ENCODE measurements at regions not wholly inside any gene's neighbourhood (a gene's known extent, or its start where the extent isn't known, plus 50 kb on each side); places are given as distances from the start of the nearest gene placed in this dataset.

DNA sequence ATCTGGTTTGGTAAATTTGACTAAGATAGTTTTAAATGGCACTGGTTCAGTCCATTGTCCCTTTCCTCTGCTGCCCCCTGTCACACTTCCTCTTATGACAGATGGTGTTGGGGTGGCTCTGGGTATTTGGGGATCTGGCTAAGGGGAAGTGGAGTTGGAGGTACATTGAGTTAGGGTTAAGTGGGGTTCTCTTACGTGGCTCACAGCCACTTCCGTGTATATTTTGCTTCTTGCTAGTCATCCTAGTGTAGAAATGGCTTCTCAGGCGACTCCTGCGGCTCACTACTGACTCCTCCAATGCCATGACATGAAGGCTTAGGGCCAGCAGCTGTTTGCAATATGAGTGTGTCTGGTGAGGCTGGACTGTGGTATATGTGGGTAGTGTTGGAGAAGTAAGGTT is 187.0 kb downstream of the HAUS1 start:
- Histone ChIP-seq H3K27ac (no peak overlapping the region), H3K9me3 (no peaks in the 10 kb centered on the region), H3K4me3 (no peak overlapping the region), H3K36me3 (no peaks in the 10 kb centered on the region), H3K27me3 (no peaks in the 10 kb centered on the region), H3K4me1 (no peaks in the 10 kb centered on the region)
- DNase-seq, result peak in 2 of 3 donors; percentile 19 to 47
- TF ChIP-seq, protein P1, sequence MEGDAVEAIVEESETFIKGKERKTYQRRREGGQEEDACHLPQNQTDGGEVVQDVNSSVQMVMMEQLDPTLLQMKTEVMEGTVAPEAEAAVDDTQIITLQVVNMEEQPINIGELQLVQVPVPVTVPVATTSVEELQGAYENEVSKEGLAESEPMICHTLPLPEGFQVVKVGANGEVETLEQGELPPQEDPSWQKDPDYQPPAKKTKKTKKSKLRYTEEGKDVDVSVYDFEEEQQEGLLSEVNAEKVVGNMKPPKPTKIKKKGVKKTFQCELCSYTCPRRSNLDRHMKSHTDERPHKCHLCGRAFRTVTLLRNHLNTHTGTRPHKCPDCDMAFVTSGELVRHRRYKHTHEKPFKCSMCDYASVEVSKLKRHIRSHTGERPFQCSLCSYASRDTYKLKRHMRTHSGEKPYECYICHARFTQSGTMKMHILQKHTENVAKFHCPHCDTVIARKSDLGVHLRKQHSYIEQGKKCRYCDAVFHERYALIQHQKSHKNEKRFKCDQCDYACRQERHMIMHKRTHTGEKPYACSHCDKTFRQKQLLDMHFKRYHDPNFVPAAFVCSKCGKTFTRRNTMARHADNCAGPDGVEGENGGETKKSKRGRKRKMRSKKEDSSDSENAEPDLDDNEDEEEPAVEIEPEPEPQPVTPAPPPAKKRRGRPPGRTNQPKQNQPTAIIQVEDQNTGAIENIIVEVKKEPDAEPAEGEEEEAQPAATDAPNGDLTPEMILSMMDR (IDR thresholded peaks at IDR 0.05), result peak in 1 of 6 experiments; percentile 3
- no peak for TF ChIP-seq POLR2A (IDR thresholded peaks at IDR 0.05)

DNA sequence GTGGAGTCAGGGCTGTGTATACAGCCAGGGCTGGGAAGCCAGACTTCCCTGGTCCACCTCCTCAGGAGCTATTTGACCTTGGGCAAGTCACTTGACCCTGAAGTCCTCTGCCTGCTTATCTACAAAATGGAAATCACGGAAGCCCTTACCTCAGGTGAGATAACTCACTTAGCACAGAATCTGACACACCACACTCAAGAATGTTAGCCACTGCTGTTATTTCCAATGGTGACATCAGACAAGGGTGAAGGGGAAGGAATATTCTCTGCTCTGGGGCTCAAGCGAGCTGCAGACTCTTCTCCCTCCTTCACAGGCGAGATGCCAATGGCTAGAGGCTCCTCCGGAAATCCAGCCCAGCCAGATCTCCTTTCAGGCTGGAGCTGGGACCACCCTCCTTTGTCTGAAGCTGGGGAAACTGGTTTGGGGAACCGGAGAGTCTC is 189.6 kb downstream of the HAUS1 start:
- no peaks in the 10 kb centered on the region for H3K36me3 ChIP-seq
- peak in 1 of 3 donors; percentile 9 for DNase-seq
- TF ChIP-seq, protein P1 (IDR thresholded peaks at IDR 0.05), result no peak
- no peak for TF ChIP-seq POLR2A (IDR thresholded peaks at IDR 0.05)
- H3K4me1 ChIP-seq, result no peaks in the 10 kb centered on the region
- no peak overlapping the region for H3K27ac ChIP-seq
- H3K4me3 ChIP-seq, result no peak overlapping the region
- H3K27me3 ChIP-seq, result no peaks in the 10 kb centered on the region
- H3K9me3 ChIP-seq, result no peaks in the 10 kb centered on the region

DNA sequence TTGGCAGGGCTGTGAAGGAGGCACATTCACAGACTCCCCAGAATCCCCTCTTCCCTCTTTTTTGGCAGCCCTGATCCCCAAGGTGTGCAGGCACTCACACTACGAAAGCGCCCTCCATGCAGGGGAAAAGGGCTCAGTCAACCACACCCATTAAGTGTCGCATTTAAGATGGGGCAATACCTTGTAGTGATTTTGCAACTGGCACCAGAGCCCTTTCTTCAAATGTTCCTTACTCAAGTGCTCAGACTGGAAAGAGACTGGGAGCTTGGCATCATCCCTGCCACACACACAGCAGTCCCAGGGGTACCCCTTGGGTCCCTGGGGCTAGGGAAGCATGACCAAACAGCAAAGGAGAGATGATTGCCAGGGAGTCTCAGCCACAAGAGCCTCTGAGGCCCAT is 190.1 kb downstream of the HAUS1 start:
- Histone ChIP-seq H3K4me1 (no peaks in the 10 kb centered on the region), H3K27ac (no peak overlapping the region), H3K36me3 (no peaks in the 10 kb centered on the region), H3K27me3 (no peaks in the 10 kb centered on the region), H3K9me3 (no peaks in the 10 kb centered on the region), H3K4me3 (no peak overlapping the region)
- no peak for TF ChIP-seq POLR2A (IDR thresholded peaks at IDR 0.05)
- TF ChIP-seq, protein P1 (IDR thresholded peaks at IDR 0.05), result no peak
- DNase-seq, result no peak

DNA sequence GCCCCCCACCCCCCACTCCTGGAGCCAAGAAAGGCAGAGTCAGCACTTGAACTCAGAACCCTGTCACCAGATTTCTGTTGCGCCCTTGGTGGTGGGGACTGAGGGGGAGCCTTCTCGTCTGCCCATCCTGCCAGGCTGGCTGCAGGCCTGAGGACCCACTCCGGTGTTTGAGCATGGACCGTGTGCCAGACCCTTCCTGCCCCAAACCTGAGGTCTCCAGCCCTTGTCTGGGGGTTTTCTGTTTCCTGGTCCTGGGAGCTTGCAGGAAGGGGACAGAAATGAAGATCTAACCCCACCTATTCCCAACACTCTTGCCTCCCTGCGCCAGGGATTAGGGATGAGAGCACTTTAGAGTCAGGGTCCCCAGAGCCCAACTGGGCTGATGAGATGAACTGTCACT is 190.6 kb downstream of the HAUS1 start:
- no peaks in the 10 kb centered on the region for H3K36me3 ChIP-seq
- TF ChIP-seq POLR2A (IDR thresholded peaks at IDR 0.05), result no peak
- TF ChIP-seq, protein P1 (IDR thresholded peaks at IDR 0.05), result no peak
- no peak overlapping the region for H3K4me3 ChIP-seq
- no peaks in the 10 kb centered on the region for H3K9me3 ChIP-seq
- H3K27me3 ChIP-seq, result no peaks in the 10 kb centered on the region
- H3K27ac ChIP-seq, result no peak overlapping the region
- H3K4me1 ChIP-seq, result no peaks in the 10 kb centered on the region
- peak in 1 of 3 donors; percentile 27 for DNase-seq

DNA sequence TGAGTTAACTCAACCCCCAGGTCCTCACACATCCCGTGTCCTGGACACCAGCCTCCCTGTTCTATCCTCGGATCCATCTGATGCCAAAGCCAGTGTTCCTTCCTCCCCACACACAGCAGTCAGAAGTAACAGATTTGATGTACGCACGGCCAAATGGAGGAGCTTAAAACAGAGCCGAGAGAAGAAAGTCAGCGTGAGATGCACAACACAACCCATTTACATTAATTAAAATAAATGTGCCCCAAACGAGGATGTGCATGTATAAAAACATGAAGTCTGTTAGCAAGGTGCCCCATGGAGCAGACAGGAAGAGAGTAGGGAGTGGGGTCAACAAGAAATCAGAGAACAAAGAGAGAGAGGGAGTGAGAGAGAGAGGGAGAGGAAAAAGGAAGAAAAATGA is 191.2 kb downstream of the HAUS1 start:
- no peak for DNase-seq
- Histone ChIP-seq H3K36me3 (no peaks in the 10 kb centered on the region), H3K27me3 (no peaks in the 10 kb centered on the region), H3K27ac (no peak overlapping the region), H3K9me3 (no peaks in the 10 kb centered on the region), H3K4me1 (no peaks in the 10 kb centered on the region), H3K4me3 (no peak overlapping the region)
- TF ChIP-seq POLR2A (IDR thresholded peaks at IDR 0.05), result no peak
- TF ChIP-seq, protein P1 (IDR thresholded peaks at IDR 0.05), result no peak

DNA sequence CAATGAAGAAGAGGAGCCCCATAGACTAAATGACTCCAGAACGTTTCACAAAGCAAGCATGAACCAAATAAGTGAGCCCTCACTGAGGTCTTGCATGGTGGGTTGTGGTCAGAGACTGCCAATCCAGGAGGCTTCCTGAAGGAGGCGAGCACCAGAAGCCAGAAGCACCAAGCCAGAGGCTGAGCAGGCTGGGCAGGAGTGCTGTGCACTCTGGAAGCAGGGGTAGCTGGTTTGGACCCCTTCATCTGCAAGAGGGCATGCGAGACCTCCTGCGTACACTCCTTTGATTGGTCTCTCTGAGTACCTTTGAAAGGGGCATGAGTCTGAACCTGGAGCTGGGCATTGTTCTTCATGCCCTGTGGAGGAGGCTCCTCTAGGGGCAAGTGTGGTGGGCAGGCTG is 192.5 kb downstream of the HAUS1 start:
- TF ChIP-seq, protein P1 (IDR thresholded peaks at IDR 0.05), result no peak
- no peak for TF ChIP-seq POLR2A (IDR thresholded peaks at IDR 0.05)
- Histone ChIP-seq H3K36me3 (no peaks in the 10 kb centered on the region), H3K27me3 (no peaks in the 10 kb centered on the region), H3K9me3 (no peaks in the 10 kb centered on the region), H3K4me3 (no peak overlapping the region), H3K4me1 (no peaks in the 10 kb centered on the region), H3K27ac (no peak overlapping the region)
- peak in 1 of 3 donors; percentile 15 for DNase-seq

Measured in Peyer's patch (tissue), 4 donors.